ENCODE measurements at regions not wholly inside any gene's neighbourhood (a gene's known extent, or its start where the extent isn't known, plus 50 kb on each side); places are given as distances from the start of the nearest gene placed in this dataset.

DNA sequence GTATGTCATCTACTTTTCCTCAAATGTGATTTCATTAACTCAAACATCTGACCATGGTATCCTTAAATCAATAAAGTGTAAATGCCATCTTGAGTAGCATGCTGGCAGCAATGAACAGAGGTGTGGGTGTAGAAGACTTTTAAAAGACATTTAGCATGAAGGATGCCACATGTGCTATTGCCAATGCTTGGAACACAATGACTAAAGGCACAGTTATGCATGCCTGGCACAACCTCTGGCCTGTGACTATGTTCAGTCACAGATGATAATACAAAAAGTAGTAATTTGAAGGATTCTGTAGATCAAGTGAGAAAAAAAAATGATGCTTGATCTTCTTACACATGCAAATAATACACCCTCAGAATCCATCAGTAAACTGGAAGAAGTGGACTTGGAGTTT, 938.9 kb upstream of the ADGRL4 start:
- H3K4me3 Mint-ChIP-seq (ENCODE audit: low read depth): no peak overlapping the region
- H3K36me3 Mint-ChIP-seq (ENCODE audit: insufficient read depth): no peaks in the 10 kb centered on the region
- H3K9me3 Mint-ChIP-seq (ENCODE audit: low read depth): peaks cover 3% of the 10 kb centered on the region
- no peaks in the 10 kb centered on the region for H3K27me3 Mint-ChIP-seq
- H3K27ac Mint-ChIP-seq: no peak overlapping the region
- DNase-seq (ENCODE audit: low spot score, unreplicated experiment): no peak
- TF ChIP-seq, protein P1, sequence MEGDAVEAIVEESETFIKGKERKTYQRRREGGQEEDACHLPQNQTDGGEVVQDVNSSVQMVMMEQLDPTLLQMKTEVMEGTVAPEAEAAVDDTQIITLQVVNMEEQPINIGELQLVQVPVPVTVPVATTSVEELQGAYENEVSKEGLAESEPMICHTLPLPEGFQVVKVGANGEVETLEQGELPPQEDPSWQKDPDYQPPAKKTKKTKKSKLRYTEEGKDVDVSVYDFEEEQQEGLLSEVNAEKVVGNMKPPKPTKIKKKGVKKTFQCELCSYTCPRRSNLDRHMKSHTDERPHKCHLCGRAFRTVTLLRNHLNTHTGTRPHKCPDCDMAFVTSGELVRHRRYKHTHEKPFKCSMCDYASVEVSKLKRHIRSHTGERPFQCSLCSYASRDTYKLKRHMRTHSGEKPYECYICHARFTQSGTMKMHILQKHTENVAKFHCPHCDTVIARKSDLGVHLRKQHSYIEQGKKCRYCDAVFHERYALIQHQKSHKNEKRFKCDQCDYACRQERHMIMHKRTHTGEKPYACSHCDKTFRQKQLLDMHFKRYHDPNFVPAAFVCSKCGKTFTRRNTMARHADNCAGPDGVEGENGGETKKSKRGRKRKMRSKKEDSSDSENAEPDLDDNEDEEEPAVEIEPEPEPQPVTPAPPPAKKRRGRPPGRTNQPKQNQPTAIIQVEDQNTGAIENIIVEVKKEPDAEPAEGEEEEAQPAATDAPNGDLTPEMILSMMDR (IDR thresholded peaks at IDR 0.05; ENCODE audit: unreplicated experiment): no peak
- H3K4me1 Mint-ChIP-seq (ENCODE audit: low read depth): peaks cover 1% of the 10 kb centered on the region

DNA sequence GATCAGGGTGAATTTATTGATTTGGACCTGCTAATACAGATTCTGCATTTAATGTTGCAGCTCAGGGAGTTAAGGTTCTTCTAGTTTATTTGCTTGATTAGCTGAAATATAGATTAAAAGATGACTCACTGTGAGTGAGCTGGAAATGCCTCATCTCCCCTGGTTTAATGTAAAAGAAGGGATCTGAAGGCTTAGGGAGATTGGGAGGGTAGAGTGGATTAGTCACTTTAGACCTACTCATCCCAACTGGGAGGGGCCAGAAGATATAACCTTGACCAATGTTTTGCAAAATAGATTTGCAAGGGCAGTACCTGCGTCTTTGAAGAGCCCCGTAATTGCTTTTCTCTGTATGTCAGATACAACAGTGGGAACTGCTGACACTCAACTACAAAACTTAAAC, 922.8 kb upstream of the ADGRL4 start:
- H3K27ac Mint-ChIP-seq: no peak overlapping the region
- H3K27me3 Mint-ChIP-seq: no peaks in the 10 kb centered on the region
- TF ChIP-seq, protein P1 (IDR thresholded peaks at IDR 0.05; ENCODE audit: unreplicated experiment): no peak
- H3K36me3 Mint-ChIP-seq (ENCODE audit: insufficient read depth): no peaks in the 10 kb centered on the region
- no peak for DNase-seq (ENCODE audit: low spot score, unreplicated experiment)
- H3K4me1 Mint-ChIP-seq (ENCODE audit: low read depth): no peaks in the 10 kb centered on the region
- H3K4me3 Mint-ChIP-seq (ENCODE audit: low read depth): no peak overlapping the region
- peaks cover 6% of the 10 kb centered on the region for H3K9me3 Mint-ChIP-seq (ENCODE audit: low read depth)

DNA sequence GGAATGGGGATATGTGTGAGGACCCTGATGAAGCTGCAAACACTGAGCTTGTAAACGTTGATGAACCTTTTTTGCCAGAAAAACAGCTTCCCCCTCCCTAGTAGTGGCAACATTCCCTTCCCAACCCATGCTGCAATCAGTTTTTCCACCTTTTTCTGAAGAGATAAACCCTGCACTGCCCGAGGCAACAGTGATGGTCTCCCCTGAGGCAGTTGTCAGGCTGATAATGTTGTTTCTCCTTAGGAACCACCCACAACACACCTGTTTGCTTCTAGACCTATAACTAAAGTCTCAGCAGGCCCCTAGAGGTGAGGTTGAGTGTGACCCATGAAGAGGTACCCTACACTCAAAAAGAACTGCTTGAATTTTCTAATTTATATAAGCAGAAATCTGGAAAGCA, 922.4 kb upstream of the ADGRL4 start:
- TF ChIP-seq, protein P1 (IDR thresholded peaks at IDR 0.05; ENCODE audit: unreplicated experiment): no peak
- Mint-ChIP-seq H3K27ac (no peak overlapping the region), H3K27me3 (no peaks in the 10 kb centered on the region)

DNA sequence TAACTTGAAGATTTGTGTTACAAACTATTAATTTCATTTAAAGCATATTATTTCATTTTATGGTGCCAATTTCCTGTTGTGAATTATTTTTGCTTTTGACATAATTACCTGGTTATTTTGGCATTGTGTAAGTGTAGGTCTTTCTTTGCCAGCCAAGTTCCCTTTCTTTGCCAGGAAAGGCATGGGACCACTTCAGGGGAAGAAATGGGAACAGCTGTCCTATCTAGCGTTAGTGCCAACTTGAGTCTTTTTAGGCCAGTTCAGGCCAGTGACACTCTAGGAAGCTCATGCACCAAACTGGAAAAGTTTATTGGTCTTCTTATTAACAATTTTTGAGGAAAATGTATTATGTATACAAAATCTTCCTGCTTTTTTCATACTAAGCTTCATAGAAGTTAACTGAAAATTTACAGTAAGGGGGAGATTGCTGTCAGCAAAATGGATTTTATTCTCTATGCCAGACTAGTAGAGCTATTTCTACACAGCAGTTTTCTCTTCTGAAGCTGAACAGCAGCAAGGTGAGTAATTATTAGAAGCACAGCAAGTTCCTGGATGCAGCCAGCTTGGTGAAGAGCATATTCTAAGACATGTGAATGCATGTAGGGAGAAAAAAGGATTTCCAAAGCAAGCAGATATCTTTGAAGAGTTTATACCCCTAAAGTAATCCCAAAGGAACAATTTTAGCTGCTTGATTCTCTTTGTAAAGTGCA, 914.6 kb upstream of the ADGRL4 start:
- Mint-ChIP-seq H3K27ac (no peak overlapping the region), H3K36me3 (ENCODE audit: insufficient read depth) (no peaks in the 10 kb centered on the region), H3K4me3 (ENCODE audit: low read depth) (no peak overlapping the region), H3K9me3 (ENCODE audit: low read depth) (peaks cover 25% of the 10 kb centered on the region), H3K4me1 (ENCODE audit: low read depth) (no peaks in the 10 kb centered on the region), H3K27me3 (no peaks in the 10 kb centered on the region)
- TF ChIP-seq, protein P1 (IDR thresholded peaks at IDR 0.05; ENCODE audit: unreplicated experiment): no peak
- DNase-seq (ENCODE audit: low spot score, unreplicated experiment): no peak

More for the DNA sequence above, 922.4 kb upstream of the ADGRL4 start:
- Mint-ChIP-seq H3K36me3 (ENCODE audit: insufficient read depth) (no peaks in the 10 kb centered on the region), H3K9me3 (ENCODE audit: low read depth) (peaks cover 7% of the 10 kb centered on the region), H3K4me1 (ENCODE audit: low read depth) (no peaks in the 10 kb centered on the region), H3K4me3 (ENCODE audit: low read depth) (no peak overlapping the region)
- no peak for DNase-seq (ENCODE audit: low spot score, unreplicated experiment)

DNA sequence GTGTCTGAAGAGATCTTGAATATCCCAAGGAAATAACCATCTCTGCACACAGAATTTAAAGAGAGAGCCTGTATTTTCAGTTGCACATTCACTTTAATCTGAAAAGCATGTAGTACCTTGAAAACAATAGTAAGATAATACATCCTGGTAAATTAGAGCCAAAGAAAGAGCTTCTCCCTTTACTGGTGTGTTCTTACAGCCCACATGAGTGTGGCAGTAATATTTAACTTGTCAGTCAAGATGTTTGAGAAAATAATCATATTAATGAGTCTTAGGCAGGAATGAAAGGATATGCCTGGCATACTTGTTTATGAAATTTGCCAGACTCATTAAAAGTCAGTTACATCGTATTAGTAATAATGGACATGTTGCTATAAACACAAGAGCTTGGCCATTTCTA, 908.4 kb upstream of the ADGRL4 start:
- H3K4me3 Mint-ChIP-seq (ENCODE audit: low read depth): no peak overlapping the region
- H3K27ac Mint-ChIP-seq: no peak overlapping the region
- TF ChIP-seq, protein P1 (IDR thresholded peaks at IDR 0.05; ENCODE audit: unreplicated experiment): no peak
- no peaks in the 10 kb centered on the region for H3K4me1 Mint-ChIP-seq (ENCODE audit: low read depth)
- H3K27me3 Mint-ChIP-seq: no peaks in the 10 kb centered on the region
- no peak for DNase-seq (ENCODE audit: low spot score, unreplicated experiment)
- peaks cover 12% of the 10 kb centered on the region for H3K9me3 Mint-ChIP-seq (ENCODE audit: low read depth)
- no peaks in the 10 kb centered on the region for H3K36me3 Mint-ChIP-seq (ENCODE audit: insufficient read depth)
